CD4-positive, alpha-beta T cell treated with Interleukin-15 for 4 hours (primary cell): ENCODE measurements at regions not wholly inside any gene's neighbourhood (a gene's known extent, or its start where the extent isn't known, plus 50 kb on each side); places are given as distances from the start of the nearest gene placed in this dataset.

Experiments
- DNase-seq: peaks from one replicate; pipeline ENCODE4 v3.0.0-alpha.2; 2020; ENCODE audit warnings: low spot score

DNA sequence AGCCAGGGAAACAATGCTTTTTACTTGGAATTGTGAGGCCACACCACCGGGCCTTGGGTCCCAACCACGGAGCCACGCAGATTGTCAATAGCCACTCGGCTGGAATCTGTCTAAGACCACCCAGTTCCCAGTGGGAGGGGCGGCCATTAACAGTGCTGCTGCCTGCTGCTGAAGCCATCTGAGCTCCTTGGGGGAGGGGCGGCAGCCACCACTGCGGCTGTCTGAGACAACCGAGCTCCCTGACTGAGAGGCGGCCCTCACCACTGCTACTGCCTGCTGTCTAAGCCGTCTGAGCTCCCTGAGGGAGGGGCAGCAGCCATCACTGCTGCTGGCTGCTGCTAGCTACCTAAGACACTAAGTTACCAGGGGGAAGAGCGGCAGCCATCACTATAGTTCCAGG lies 64.3 kb downstream of the DMRTA2 start:
- DNase-seq = no peak

DNA sequence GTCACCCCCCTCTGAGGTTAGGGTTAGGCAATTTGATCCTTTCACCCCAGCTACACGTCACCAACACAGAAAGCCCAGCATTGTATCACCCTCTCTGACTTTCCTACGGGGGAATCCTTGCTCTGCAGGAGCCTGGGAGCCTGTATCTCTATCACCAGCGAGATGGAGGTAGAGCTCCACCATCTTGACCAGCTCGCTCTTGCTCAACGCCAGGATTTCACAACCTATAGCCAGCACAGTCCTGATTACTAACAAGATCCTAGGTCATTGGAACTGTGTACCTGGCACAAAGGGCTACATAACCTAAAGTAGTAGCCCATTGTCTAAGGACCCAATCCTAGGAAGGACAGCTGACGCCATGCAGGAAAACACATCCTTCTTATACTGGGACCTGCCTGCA lies 66.1 kb downstream of the DMRTA2 start:
- no peak for DNase-seq

DNA sequence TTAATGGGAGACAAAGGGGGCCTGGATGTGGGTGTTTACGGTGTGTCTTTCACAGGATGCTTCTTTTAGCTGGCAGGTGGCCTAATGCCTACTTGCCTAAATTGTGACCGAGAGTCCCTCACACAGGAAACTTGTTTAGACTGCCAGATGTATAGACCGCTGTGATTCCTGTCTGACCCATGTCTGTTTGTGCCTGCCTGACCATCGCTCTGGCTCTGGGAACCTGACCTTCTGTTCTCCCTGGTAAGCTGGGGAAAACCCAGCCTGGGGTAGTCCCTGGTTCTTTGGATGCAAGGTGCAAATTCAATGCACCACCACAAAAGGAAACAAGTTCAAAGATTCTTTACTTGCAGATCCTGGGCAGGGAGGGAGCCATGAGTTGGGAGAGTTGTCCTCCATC lies 68.4 kb downstream of the DMRTA2 start:
- no peak for DNase-seq

DNA sequence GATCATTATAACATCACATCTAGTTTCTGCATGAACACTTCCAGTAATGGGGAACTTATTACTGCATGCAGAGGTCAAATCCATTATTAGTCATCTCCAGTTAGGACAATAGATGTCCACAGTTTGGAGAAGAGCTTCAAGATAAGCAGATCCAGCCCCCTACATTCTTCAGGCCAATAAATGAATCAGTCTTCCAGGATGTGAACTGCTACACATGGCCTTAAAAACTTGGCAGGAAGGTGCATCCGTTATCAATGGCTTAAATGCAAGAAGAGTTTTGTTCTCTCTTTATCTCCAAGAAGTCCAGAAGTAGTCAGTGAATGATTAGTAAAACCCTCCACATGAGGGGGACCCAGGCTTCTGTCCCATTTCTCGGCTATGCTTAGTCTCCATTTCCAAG lies 70.8 kb downstream of the DMRTA2 start:
- no peak for DNase-seq

DNA sequence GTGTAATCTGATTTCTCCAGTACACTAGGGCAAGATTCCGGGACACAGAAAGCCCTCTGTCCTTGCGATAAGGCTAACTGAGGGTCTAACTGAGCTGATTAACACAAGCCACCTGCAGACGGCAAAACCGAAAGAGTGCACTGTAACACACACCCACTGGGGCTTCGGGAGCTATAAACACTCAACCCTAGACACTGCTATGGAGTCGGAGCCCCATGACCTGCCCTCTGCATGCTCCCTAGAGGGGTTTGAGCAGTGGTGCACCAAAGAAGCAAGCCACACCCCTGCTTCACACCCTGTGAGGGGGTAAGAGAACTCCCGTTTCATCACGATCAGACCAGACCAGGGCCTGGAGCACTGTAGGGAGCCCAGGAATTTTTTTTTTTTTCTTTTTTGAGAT lies 72.4 kb downstream of the DMRTA2 start:
- no peak for DNase-seq

DNA sequence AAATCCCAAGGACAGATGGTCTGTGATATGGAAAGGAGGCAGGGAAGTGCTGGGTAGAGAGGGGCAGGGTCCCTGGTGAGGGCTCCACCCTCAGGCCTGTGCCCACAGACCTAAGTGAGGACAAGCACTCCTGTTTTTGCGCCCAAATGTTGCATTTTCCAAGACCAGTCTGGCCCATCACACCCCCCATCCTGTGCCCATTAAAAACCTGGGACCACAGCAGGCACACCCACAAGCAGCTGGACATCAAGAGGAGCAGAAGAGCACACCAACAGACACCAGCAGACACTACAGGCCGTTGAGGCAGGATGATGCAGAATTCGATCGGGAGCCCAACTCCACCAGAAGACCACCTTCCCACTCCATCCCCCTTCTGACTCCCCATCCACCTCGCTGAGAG lies 72.8 kb downstream of the DMRTA2 start:
- DNase-seq = no peak

DNA sequence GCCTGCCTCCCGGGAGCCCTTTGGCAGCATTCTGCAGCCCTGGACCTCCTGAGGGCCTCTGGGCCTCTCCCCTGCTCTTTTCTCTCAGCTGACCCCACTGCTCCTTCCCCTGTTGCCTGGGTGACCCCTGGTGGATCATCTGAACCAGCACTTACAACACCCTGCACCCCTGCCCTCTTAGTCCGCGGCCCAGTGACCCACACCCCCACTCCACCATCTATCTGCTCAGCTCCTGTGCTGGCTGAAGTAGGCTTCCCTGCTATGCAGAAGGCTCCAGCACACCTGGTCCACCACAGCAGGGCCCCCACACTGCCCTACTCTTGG lies 74.0 kb downstream of the DMRTA2 start:
- no peak for DNase-seq

DNA sequence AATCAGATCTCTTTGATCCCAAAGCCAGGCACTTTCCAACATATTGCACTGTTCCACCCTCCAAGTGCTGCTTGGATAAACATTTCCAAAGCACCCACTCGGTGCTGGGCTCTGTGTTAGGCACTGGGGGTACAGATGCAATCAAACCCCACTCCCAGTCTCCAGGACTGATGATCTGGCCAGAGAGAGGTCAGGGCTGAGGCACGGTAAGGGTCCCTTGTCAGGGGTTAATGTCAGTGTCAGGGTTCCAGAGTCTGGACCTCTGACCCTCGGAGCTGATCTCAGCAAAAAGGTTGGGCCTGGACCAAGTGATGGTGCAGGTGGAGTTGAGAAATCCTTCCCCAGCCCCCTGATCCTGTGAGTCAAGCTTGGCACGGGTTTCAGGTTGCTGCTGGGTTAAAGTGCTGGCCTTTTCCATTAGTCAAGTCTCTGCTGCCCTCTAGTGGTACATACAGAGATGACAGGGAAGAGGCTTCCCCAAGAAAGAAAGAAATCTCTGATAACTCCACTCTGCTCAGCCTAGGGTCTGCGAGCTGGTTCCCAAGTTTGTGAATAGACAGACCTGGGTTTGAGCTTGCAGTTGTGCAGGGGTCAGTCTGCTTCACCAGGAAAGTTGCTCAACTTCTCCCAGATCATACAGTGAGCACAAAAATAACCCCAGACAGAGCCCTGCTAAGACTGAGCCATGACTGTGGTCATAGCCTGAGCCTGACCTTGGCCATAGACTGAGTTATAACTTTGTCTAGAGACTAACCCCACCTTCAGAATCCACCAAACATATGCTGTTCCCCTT lies 74.6 kb downstream of the DMRTA2 start:
- peak; percentile 59 for DNase-seq

DNA sequence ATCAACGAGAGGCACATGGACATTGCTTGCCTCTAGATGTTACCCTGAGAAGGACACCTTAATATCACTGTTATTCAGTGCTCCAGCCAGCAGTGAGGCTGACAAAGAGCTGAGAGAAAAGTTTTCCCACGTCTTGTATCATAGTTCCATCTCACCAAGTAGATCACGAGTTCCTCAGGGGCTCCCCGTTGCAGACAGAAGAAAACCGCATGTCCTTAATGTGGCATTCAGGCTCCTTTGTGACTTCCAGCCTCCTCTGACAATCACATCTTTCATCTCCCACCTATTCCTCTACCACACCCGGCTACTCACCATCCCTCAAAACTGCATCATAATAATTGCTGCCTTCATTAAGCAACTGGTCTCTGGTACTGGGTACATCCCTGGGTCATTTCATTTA lies 75.3 kb downstream of the DMRTA2 start:
- no peak for DNase-seq

DNA sequence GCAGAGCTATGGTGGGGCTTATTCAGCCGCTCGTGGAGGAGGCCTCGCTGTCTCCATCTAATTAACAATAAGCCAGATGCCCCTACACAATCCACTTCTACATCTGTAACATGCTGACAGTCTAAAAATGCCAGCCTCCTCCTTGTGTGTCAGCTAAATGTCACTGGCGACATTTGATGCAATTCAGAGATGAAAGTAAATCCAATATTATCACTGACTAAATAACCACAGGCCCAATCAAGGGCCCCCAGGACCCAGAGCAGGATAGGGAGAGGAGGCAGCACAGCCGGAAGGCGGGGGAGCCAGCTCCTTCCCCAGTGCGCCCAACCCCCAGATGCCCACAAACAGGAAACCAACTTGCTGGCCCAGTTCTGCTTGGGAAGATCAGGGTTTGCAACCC lies 76.6 kb downstream of the DMRTA2 start:
- DNase-seq = no peak

DNA sequence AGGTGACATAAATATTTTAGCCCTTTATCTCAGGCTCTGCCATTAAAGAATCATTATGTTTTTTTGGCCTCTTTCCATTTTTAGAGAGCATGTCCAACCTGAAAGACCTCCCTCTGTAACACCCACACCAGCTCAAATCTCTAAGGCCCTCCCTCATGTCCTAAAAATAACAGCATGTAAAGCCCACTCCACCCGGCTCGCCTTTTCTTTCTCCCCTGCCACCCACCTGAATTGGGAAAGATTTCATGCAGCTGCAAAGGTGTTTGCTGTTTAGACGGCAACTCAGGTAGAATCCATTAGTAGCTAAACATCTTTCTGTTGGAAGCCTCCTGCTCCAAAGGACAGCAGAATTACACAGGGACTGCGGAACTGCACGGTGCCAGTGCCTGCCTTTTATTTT lies 79.9 kb downstream of the DMRTA2 start:
- DNase-seq = no peak

DNA sequence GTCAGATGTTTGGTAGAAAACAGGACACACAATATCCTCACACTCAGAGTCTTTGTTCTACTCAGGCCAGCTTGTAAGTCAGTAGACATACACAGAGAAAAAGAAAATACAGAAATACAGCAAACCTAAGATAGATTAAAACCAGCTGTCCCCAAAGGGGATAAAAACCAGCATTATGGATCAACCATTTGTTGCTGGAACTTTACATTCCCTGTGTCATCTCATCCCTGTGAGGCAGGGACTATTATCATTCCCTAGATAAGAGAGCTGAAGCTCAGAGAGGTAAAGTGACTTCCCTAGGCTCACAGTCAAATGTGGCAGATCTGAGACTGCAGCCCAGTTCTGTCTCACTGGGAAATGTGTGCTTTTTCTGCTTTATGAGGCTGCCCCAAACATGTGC lies 80.7 kb downstream of the DMRTA2 start:
- DNase-seq = no peak

DNA sequence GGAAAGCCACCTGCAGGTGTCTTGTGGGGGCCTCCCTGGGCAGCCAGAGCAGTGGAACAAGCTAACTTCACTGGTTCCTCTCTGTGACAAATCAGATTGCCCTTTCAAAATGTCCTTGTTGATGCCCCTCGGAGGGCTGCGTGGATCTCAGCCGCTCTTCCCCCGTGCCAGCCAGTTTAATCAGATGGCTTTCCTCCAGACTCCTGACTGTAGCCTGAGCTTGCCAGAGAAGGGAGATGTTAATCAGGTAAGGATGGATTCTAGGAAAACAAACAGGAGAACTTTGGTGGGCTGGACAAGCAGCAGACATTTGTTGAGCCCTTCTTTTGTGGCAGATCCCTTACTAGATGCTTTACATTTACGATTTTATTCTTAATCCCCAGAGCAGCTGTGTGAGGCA lies 88.2 kb downstream of the DMRTA2 start:
- DNase-seq = no peak

DNA sequence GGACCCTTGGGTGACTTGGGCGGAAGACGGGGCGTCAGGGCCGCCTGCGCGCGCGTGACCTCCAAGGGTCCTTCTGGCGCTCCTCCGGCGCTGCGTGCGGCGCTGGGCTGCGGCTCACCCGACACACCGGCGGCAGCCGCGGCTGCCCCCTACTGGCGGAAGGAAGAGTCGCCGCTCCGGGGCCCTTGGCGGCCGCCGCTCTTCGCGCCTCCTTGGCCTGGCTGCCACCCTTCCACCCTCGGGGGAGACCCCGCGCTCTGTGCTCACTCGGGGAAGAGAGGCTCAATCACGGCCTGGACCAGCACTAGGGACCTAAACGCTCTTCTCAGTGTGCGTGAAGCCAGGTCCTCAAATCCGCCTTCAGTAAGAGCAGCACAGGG lies 89.7 kb downstream of the DMRTA2 start:
- peak; percentile 28 for DNase-seq

DNA sequence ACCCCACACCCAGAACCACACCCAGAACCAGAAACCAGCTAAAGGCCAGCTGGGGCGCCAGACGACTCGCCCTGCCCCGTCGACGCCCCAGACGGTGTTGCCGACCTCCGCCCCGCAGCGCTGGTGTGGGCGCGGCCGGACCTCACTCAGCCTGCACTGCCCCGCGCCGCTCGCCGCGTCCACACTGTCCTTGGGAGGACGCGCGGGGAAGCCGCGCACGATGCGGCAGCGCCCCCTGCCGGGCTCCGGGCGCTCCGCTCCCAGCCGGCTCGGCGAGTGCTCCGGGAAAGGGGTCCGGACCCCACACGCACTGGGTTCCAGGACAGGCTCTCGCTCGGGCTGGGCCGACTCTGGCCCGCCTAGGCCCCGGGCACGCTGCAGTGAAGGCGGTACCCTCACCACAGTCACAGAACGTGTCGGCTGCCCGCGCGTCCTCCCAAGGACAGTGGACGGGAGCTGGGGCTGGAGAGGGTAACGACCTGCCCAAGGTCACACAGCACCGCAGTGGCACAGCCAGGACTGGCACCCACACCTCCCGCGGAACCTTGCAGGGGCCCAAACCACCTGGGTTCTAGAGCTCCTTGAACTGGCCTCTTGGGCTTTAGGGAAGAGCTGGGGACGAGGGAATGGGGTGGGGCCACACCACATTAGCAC lies 90.2 kb downstream of the DMRTA2 start:
- DNase-seq = peak; percentile 30

DNA sequence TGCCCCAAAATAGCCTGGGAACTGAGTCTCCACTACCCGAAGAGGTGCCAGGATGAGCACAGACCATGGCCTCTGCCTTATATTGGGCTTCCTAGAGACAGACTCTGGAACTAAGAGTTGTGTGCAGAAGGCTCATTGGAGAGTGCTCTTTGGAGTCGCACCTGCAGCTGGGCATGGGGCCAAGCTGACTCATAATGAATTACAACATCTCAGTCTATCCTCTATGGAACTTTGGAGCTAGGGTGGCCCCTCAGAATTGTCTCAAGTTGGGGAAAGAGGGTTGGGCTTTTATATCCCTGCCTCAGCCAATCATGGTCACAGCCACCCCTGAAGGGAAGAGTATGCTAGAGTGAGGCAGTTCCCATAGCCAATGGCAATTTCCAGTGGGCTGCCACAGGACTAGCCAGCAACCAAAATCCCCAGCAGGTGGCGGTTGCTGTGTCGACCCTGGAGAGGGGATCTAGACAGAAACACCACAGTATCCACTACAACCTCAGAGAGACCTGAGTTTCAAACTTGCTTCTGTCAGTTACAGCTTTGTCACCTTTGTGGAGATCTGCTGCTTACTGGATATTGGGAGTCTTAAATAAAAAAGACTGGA lies 93.8 kb downstream of the DMRTA2 start:
- DNase-seq = no peak

DNA sequence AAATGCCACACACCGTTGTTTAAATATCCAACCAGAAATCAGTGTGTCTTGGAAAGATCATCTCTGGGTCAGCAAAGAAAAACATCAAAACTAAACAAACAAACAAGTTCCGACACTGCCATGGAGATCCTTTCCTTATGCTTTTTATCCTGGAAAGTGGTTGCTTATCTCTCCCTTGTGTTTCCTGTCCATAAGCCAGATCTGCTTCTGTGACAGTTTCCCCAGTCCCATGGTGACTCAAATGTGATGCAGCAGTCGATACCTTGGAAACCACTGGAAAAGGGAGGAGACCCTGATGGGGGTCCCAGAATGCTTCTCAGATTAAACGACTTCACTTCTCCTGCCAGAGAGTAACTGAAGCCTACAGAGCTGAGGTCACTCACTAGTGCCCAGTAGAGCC lies 94.7 kb downstream of the DMRTA2 start:
- no peak for DNase-seq

DNA sequence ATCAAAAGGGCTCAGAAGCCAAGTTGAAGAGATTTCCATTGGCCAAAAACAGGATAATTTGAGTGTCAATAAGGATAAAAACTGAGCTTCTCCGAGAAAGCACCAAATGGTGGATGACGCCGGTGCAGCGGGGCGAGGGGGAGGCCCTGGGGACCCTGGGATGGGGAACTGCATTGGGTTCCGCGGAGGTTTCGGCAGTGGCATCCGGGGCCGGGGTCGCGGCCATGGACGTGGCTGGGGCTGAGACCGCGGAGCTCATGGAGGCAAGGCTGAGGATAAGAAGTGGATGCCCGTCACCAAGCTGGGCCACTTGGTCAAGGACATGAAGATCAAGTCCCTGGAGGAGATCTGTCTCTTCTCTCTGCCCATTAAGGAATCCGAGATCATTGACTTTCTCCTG lies 97.2 kb downstream of the DMRTA2 start:
- DNase-seq = no peak

DNA sequence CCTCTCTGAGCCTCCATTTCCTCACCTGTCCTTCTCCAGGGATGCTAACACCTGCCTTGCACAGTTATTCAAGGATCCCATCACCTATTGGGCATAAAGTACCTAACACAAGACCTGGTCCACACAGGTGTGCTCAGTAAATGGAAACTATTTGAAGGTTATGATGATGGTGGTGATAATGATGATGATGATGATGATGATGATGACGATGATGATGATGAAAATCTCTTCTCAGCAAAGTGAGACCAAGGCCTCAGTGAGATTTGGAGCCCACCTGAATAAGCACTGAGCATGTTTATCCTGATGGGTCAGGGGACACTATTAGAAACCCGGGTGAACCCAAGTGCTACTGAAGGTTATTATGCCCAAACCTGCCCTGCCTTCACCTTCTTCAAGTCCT lies 100.7 kb downstream of the DMRTA2 start:
- DNase-seq = no peak

DNA sequence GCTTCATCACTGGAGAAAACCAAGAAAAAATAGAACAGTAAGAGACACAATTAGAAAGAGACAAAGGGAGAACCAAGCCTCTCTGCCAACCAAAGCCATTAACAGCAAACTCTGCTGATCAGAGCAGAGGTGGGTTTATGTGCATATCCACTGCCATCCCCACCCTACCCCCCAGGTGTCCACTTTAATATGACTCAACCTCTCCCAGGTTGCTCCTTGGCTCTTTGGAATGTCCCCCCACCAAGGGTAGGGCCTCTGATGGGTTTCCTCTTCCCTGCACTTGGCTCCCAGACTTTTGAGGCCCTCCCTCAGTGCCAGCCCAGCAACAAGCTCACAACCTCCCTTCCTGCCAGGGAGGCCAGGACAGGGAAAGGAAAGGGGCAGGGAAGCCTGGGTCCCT lies 104.8 kb downstream of the DMRTA2 start:
- DNase-seq = no peak

DNA sequence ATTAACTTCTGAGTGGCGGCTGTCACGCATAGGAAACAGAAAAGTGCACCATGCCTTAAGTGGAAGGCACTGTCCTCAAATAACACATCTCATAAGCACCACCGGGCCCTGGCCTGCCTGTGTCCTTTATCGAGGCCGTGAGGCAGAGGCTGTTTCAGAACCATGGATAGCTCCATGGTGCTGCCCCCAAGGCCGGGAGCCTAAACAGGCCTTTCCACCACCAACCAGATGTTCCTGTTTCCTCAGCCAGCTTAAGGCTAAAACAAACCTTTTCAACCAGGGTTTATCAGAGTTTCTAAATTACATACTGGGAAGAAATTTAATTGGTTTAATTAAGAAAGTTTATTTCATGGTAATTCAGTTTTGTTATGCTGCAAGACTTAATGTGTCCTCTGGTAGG lies 114.4 kb downstream of the DMRTA2 start:
- DNase-seq = no peak

DNA sequence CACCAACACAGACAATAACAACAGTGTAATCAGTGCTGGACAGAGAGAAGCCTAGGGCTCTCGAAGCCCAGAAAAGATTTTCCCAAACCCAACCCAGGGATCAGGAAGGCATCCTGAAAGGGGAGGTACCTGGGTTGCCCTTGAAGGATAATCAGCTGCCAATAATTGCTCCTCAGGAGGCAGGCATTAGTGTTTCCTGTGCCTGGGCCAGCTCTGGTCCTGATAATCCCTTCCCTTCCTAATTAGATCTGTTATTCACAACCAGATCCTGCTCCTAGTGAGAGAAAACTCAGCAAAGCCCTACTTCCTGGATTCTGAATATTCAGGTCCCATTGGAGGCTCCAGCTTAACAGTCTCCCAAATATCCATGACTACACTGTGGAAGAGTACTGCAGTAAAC lies 117.4 kb downstream of the DMRTA2 start:
- DNase-seq = no peak

DNA sequence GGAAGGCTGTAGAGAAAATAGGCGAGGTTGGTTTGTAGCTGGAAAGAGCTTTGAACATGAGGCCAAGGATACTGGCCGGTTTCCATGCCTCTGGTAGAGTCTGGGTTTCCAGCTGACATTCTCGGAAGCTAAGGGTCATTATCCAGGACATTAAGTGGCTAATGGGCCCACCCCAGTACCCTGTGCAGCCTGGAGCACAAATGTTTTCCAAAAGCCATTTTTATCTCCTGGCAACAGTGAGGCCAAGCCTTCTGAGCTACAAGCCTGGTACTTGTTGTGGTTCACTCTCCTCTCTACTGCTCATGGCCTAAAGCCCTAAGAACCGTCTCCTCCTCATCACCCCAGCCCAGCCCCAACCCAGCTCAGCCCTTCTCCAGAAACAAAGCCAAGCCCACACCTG lies 122.9 kb downstream of the DMRTA2 start:
- no peak for DNase-seq

DNA sequence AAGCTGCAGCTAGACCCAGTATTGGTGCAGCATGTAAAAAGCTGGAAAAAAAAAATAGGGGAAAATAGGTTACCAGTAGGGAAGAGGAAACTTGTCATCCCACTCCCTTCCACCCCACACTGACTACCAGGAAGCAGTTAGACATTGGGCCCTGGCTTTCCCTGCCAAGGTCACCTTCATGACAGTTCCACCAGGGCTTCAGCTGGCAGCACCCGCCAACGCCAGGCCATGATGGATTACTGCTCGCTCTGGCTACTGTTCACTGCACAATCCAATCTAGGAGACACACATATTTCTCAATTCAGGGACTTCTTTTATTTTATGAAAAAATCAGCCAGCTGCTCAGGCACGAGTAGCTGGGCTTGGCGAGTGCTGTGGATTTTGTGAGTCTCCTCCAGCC lies 127.7 kb downstream of the DMRTA2 start:
- DNase-seq = no peak
